GM12872 (cell line): ENCODE measurements at regions not wholly inside any gene's neighbourhood (a gene's known extent, or its start where the extent isn't known, plus 50 kb on each side); places are given as distances from the start of the nearest gene placed in this dataset.

Experiments
- TF ChIP-seq, protein P1 (sequence below): IDR thresholded peaks from 3 replicates; pipeline ENCODE4 v1.5.1; 2011; ENCODE audit warnings: low read depth, mild to moderate bottlenecking, low read length, moderate library complexity; ENCODE audit not compliant: insufficient read depth

DNA sequence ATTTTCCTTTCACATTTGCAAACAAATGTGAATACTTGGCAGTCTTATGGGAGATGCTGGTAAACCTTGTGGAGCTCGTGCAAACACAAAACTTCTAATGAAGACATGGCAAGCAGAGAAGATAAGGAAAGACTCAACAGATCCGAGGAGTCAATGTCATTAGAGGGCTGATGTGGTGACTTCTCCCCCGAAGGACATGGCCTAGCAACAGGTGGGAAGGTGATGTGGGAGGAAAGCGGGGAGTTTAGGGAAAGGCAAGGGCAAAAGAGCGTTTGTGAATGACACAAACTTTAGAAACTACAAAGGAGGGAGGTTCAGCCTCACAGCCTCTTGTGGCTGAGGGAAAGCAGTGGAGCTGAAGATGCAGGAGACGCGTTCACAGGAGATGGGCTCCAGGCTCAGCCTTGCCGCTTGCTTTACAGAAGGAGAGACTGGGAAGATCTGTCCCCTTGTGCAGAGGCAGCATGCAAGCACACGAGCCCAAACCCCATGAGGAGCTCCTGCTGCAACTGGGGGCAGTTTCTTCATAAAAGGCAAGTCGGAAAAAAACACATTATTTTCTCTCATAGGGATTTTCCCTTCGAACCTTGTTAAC, 86.6 kb downstream of the SOWAHC start:
- TF ChIP-seq, protein P1, sequence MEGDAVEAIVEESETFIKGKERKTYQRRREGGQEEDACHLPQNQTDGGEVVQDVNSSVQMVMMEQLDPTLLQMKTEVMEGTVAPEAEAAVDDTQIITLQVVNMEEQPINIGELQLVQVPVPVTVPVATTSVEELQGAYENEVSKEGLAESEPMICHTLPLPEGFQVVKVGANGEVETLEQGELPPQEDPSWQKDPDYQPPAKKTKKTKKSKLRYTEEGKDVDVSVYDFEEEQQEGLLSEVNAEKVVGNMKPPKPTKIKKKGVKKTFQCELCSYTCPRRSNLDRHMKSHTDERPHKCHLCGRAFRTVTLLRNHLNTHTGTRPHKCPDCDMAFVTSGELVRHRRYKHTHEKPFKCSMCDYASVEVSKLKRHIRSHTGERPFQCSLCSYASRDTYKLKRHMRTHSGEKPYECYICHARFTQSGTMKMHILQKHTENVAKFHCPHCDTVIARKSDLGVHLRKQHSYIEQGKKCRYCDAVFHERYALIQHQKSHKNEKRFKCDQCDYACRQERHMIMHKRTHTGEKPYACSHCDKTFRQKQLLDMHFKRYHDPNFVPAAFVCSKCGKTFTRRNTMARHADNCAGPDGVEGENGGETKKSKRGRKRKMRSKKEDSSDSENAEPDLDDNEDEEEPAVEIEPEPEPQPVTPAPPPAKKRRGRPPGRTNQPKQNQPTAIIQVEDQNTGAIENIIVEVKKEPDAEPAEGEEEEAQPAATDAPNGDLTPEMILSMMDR: no peak

GRCh38 chr2:109701362-109701761, 87.2 kb downstream of the SOWAHC start:
- TF ChIP-seq, protein P1: no peak

GRCh38 chr2:109702250-109702985, 88.3 kb downstream of the SOWAHC start:
- TF ChIP-seq, protein P1: no peak

- TF ChIP-seq, protein P1: no peak
Observed at GRCh38 chr2:109703077-109703476, 88.9 kb downstream of the SOWAHC start.

DNA sequence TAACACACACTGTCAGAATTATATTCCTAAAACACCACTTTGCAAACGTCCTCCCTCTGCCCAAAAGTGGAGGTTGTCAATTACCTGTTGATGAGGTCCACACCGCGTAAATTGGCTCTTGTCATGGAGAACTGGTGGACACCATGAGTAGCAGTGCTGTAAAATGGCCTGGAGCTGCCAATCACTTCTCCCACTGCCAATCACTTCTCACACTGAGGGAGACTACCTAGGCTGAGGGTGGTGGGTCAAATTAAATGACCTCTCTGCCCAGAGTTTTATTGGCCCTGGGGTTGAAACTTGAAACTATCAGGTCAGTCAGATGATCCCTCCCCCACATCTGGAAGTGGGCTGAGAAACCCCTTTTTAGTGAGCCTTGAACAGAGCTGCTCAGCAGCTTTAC, 89.6 kb downstream of the SOWAHC start:
- TF ChIP-seq, protein P1: no peak

GRCh38 chr2:109707281-109708147, 86.6 kb upstream of the RGPD5 start:
- TF ChIP-seq, protein P1: no peak
